Osteoblast (primary cell): ENCODE measurements at regions not wholly inside any gene's neighbourhood (a gene's known extent, or its start where the extent isn't known, plus 50 kb on each side); places are given as distances from the start of the nearest gene placed in this dataset.

ENCODE experiments used
- DNase-seq: peaks from one replicate; pipeline ENCODE4 v3.0.0; 2011; ENCODE audit warnings: low spot score, mixed read lengths; ENCODE audit not compliant: insufficient read length; ENCODE audit errors: missing footprints
- H2AFZ ChIP-seq: 2 replicates; pipeline ENCODE4 v1.6.0; 2011; ENCODE audit warnings: mild to moderate bottlenecking, low read length
- H3K27ac ChIP-seq: 2 replicates; pipeline ENCODE4 v1.5.1; 2011; ENCODE audit warnings: mild to moderate bottlenecking, low read depth, low read length, moderate library complexity
- H3K27me3 ChIP-seq: 2 replicates; pipeline ENCODE4 v1.6.0; 2012; ENCODE audit warnings: mild to moderate bottlenecking, control low read depth, inconsistent platforms, low read length, moderate library complexity; ENCODE audit not compliant: insufficient read depth
- H3K36me3 ChIP-seq: 2 replicates; pipeline ENCODE4 v1.5.1; 2011; ENCODE audit warnings: mild to moderate bottlenecking, low read length, control low read depth, moderate library complexity; ENCODE audit not compliant: insufficient read depth
- H3K4me1 ChIP-seq: 2 replicates; pipeline ENCODE4 v1.5.1; 2011; ENCODE audit warnings: mild to moderate bottlenecking, low read length, control low read depth, moderate library complexity; ENCODE audit not compliant: insufficient read depth
- H3K4me2 ChIP-seq: 2 replicates; pipeline ENCODE4 v1.6.0; 2011; ENCODE audit warnings: mild to moderate bottlenecking, low read length; ENCODE audit not compliant: insufficient read depth
- H3K4me3 ChIP-seq: fragments of 200-600 bp; sonication (generic); 3 replicates; pipeline ENCODE4 v1.5.1; 2012; ENCODE audit warnings: mild to moderate bottlenecking, low read length, inconsistent platforms; ENCODE audit not compliant: insufficient read depth
- H3K79me2 ChIP-seq: 2 replicates; pipeline ENCODE4 v1.6.0; 2012; ENCODE audit warnings: mild to moderate bottlenecking, low read length, control low read depth, inconsistent platforms; ENCODE audit not compliant: insufficient read depth
- H3K9me3 ChIP-seq: 2 replicates; pipeline ENCODE4 v1.5.1; 2011; ENCODE audit warnings: low read depth, low read length, control low read depth
- H4K20me1 ChIP-seq: 2 replicates; pipeline ENCODE4 v1.6.0; 2012; ENCODE audit warnings: mild to moderate bottlenecking, low read length, control low read depth; ENCODE audit not compliant: insufficient read depth
- CTCF ChIP-seq: IDR thresholded peaks from 2 replicates; pipeline ENCODE4 v1.5.1; 2011; ENCODE audit warnings: mild to moderate bottlenecking, low read depth, low read length, moderate library complexity; ENCODE audit errors: extremely low read depth

GRCh38 chr5:173831196-173831914, 56.8 kb upstream of the CPEB4 start:
- peaks cover 4% of the 10 kb centered on the region for H3K9me3 ChIP-seq
- DNase-seq, result no peak
- H3K4me3 ChIP-seq, result no peak overlapping the region
- H4K20me1 ChIP-seq, result no peaks in the 10 kb centered on the region
- no peaks in the 10 kb centered on the region for H3K4me1 ChIP-seq
- no peak overlapping the region for H3K27ac ChIP-seq
- no peaks in the 10 kb centered on the region for H3K36me3 ChIP-seq
- no peaks in the 10 kb centered on the region for H3K79me2 ChIP-seq
- H3K27me3 ChIP-seq, result no peaks in the 10 kb centered on the region
- TF ChIP-seq CTCF, result no peak
- H3K4me2 ChIP-seq, result no peak overlapping the region
- H2AFZ ChIP-seq, result no peak overlapping the region

- H3K4me3 ChIP-seq, result no peak overlapping the region
- H3K4me2 ChIP-seq, result no peak overlapping the region
- no peaks in the 10 kb centered on the region for H3K79me2 ChIP-seq
- peaks cover 4% of the 10 kb centered on the region for H3K9me3 ChIP-seq
- H3K36me3 ChIP-seq, result no peaks in the 10 kb centered on the region
- no peak overlapping the region for H2AFZ ChIP-seq
- TF ChIP-seq CTCF, result no peak
- DNase-seq, result no peak
- H3K4me1 ChIP-seq, result no peaks in the 10 kb centered on the region
- H4K20me1 ChIP-seq, result no peaks in the 10 kb centered on the region
- H3K27me3 ChIP-seq, result no peaks in the 10 kb centered on the region
- H3K27ac ChIP-seq, result no peak overlapping the region
Measured at GRCh38 chr5:173832386-173832785, 55.8 kb upstream of the CPEB4 start.

DNA sequence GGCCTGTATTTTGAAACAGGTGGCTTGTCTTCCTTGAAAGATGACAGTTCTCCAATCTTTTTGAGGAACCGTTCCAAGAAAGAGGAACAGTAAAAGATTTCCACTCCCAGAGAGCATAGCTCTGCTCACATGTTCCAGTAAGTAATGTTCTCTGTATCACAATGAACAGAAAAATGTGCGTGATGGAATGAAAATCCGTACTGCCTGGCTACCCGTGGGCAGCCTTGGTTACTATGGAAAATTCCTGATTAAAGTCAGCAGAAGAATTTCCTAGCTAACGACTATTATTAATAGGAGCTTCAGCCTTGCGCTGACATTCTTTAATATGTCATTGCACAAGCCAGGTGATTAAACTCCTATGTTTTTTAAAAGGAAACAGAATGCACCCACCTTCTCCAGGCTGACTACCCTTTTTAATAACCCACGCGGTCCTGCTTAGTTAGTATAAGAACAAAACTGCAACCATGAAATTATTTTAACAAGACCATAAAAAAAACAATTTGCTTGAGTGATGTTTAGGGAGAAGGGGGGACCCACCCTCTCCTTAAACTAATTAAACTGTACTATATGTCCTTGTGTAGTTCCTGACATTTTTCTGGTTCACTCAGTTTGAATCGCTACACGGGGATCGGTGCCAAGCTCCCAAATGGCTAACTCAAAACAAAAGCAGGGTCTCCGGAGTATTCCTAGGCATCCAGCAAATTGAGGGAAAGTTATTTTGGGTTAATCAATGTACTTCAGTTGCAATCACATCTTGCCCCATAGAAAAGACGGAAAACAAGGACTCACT, 54.8 kb upstream of the CPEB4 start:
- Histone ChIP-seq H2AFZ (no peak overlapping the region), H3K4me2 (no peak overlapping the region)

More for the DNA sequence above, 54.8 kb upstream of the CPEB4 start:
- Histone ChIP-seq H3K9me3 (no peaks in the 10 kb centered on the region), H3K27me3 (no peaks in the 10 kb centered on the region), H3K27ac (no peak overlapping the region), H4K20me1 (no peaks in the 10 kb centered on the region), H3K4me1 (no peaks in the 10 kb centered on the region), H3K79me2 (no peaks in the 10 kb centered on the region), H3K36me3 (no peaks in the 10 kb centered on the region), H3K4me3 (no peak overlapping the region)
- no peak for TF ChIP-seq CTCF
- no peak for DNase-seq
